SU-DHL-6 (cell line): ENCODE measurements at regions not wholly inside any gene's neighbourhood (a gene's known extent, or its start where the extent isn't known, plus 50 kb on each side); places are given as distances from the start of the nearest gene placed in this dataset.

Experiments
- H2AFZ ChIP-seq: fragments of 200-600 bp; sonication (generic); 2 replicates; pipeline ENCODE4 v1.6.1; 2014; ENCODE audit warnings: low read depth, mild to moderate bottlenecking, moderate library complexity, mixed read lengths, antibody characterized with exemption, low read length; ENCODE audit not compliant: severe bottlenecking
- H3F3A ChIP-seq: fragments of 200-600 bp; shearing (Covaris generic); 2 replicates; pipeline ENCODE4 v1.6.0; 2016; ENCODE audit warnings: antibody characterized with exemption, mild to moderate bottlenecking; ENCODE audit not compliant: insufficient read depth
- H3K27ac ChIP-seq: fragments of 200-600 bp; sonication (generic); 2 replicates; pipeline ENCODE4 v1.5.1; 2016; ENCODE audit warnings: low read depth, mild to moderate bottlenecking, low read length, moderate library complexity, mixed read lengths
- H3K27me3 ChIP-seq: fragments of 200-600 bp; sonication (generic), shearing (Covaris generic); 2 replicates; pipeline ENCODE4 v1.6.0; 2014; ENCODE audit warnings: mild to moderate bottlenecking, low read length
- H3K36me3 ChIP-seq: fragments of 200-600 bp; sonication (generic); 2 replicates; pipeline ENCODE4 v1.6.1; 2014; ENCODE audit warnings: mild to moderate bottlenecking, low read length, mixed read lengths
- H3K4me2 ChIP-seq: fragments of 300-600, 200-600 bp; shearing (Covaris generic), sonication (generic); 2 replicates; pipeline ENCODE4 v1.6.0; 2014; ENCODE audit warnings: low read length, low read depth, mild to moderate bottlenecking; ENCODE audit not compliant: poor library complexity, severe bottlenecking
- H3K4me3 ChIP-seq: fragments of 200-600 bp; sonication (generic); 2 replicates; pipeline ENCODE4 v1.5.1; 2014; ENCODE audit warnings: antibody characterized with exemption, low read length, mild to moderate bottlenecking, mixed read lengths; ENCODE audit not compliant: insufficient read depth, poor library complexity, severe bottlenecking
- H3K79me2 ChIP-seq: fragments of 200-600 bp; sonication (generic); 2 replicates; pipeline ENCODE4 v1.6.1; 2014; ENCODE audit warnings: mild to moderate bottlenecking, low read length, moderate library complexity; ENCODE audit not compliant: insufficient read depth
- H3K9ac ChIP-seq: fragments of 200-600 bp; sonication (generic); 2 replicates; pipeline ENCODE4 v1.7.0; 2014; ENCODE audit warnings: mild to moderate bottlenecking, low read length
- H3K9me2 ChIP-seq: fragments of 200-600 bp; sonication (generic); replicated peaks from 2 replicates; pipeline ENCODE4 v1.6.1; 2014; ENCODE audit warnings: low read length; ENCODE audit not compliant: insufficient read depth
- H3K9me3 ChIP-seq: fragments of 200-600 bp; sonication (generic); 2 replicates; pipeline ENCODE4 v1.6.1; 2014; ENCODE audit warnings: low read length, mixed read lengths; ENCODE audit not compliant: insufficient read depth
- H4K20me1 ChIP-seq: fragments of 200-600 bp; sonication (generic); 2 replicates; pipeline ENCODE4 v1.6.1; 2014; ENCODE audit warnings: low read depth, mild to moderate bottlenecking, antibody characterized with exemption, low read length, moderate library complexity, mixed read lengths
- CTCF ChIP-seq: fragments of 200-600 bp; sonication (generic); IDR thresholded peaks from one replicate; pipeline ENCODE4 v1.5.1; 2017; ENCODE audit warnings: antibody characterized with exemption, mild to moderate bottlenecking, low read length, moderate library complexity; ENCODE audit not compliant: insufficient read depth, poor library complexity, severe bottlenecking
- EZH2phosphoT487 ChIP-seq: fragments of 200-600 bp; sonication (generic), shearing (Covaris generic); conservative IDR thresholded peaks from 2 replicates; pipeline ENCODE4 v1.6.1; 2018; ENCODE audit warnings: mild to moderate bottlenecking, antibody characterized with exemption, low read length, moderate library complexity, mixed read lengths

GRCh38 chr19:28469544-28469943, 743.4 kb downstream of the UQCRFS1 start:
- peak overlapping the region; percentile 56 for H3K4me2 ChIP-seq
- no peaks in the 10 kb centered on the region for H3K9me2 ChIP-seq
- no peaks in the 10 kb centered on the region for H3K79me2 ChIP-seq
- peak overlapping the region; percentile 86 for H3K27ac ChIP-seq
- no peak overlapping the region for H3K4me3 ChIP-seq
- TF ChIP-seq EZH2phosphoT487 (no peak), CTCF (no peak)
- no peaks in the 10 kb centered on the region for H3K27me3 ChIP-seq
- H3K36me3 ChIP-seq: no peaks in the 10 kb centered on the region
- H3K9ac ChIP-seq: peak overlapping the region; percentile 43
- H4K20me1 ChIP-seq: no peaks in the 10 kb centered on the region
- peaks cover 20% of the 10 kb centered on the region for H3F3A ChIP-seq
- no peak overlapping the region for H2AFZ ChIP-seq
- no peaks in the 10 kb centered on the region for H3K9me3 ChIP-seq

- Histone ChIP-seq H3K36me3 (no peaks in the 10 kb centered on the region), H3K4me3 (no peak overlapping the region), H3K27me3 (no peaks in the 10 kb centered on the region), H3K4me2 (peak overlapping the region; percentile 56), H3K27ac (peak overlapping the region; percentile 86), H2AFZ (peak overlapping the region; percentile 35), H3K9me3 (no peaks in the 10 kb centered on the region), H3F3A (peaks cover 20% of the 10 kb centered on the region), H4K20me1 (no peaks in the 10 kb centered on the region), H3K79me2 (no peaks in the 10 kb centered on the region), H3K9ac (peak overlapping the region; percentile 43), H3K9me2 (no peaks in the 10 kb centered on the region)
- TF ChIP-seq CTCF (peak; percentile 47), EZH2phosphoT487 (no peak)
Measured at GRCh38 chr19:28468701-28469459, 744.1 kb downstream of the UQCRFS1 start.

GRCh38 chr19:28466107-28467045, 746.6 kb downstream of the UQCRFS1 start:
- peak overlapping the region; percentile 18 for H3K4me2 ChIP-seq
- H4K20me1 ChIP-seq: no peaks in the 10 kb centered on the region
- no peak overlapping the region for H2AFZ ChIP-seq
- H3K27me3 ChIP-seq: no peaks in the 10 kb centered on the region
- peak overlapping the region; percentile 33 for H3K27ac ChIP-seq
- peaks cover 20% of the 10 kb centered on the region for H3F3A ChIP-seq
- H3K9me3 ChIP-seq: no peaks in the 10 kb centered on the region
- no peak overlapping the region for H3K4me3 ChIP-seq
- TF ChIP-seq EZH2phosphoT487 (no peak), CTCF (peak; percentile 92)
- H3K9ac ChIP-seq: no peak overlapping the region; the same call in 1 of the 2 replicates
- no peaks in the 10 kb centered on the region for H3K9me2 ChIP-seq
- H3K36me3 ChIP-seq: no peaks in the 10 kb centered on the region
- no peaks in the 10 kb centered on the region for H3K79me2 ChIP-seq
